ENCODE measurements at regions not wholly inside any gene's neighbourhood (a gene's known extent, or its start where the extent isn't known, plus 50 kb on each side); places are given as distances from the start of the nearest gene placed in this dataset.
"Not testable (repeated sequence)": the region's sequence is repeated elsewhere in the genome, so short reads cannot be mapped to it uniquely, and the experiment has no call there.

DNA sequence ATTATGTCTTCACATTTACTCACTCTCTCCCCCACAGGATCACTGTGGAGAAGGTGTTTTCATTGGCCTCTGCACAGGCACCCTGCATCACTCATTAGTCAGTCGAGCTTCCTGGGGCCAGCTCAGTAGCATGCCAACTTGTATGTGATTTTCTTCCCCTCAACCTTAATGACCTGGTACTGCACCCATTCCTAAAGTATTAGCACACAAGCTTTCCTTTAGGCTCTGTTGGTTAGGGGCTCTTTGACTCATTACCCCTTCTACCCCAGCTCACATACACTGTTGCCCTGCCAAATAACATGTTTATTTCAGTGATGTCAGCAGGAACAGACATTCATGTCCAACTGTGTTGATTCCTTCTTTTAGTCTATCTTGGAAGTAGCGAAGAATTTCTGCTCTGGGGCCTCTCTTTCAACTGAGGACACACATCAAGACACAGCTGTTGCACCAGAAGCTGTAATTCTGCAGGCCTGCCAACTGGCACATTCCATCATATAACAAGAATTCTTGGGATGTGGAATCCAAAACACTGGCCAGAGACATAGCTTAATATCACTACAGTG lies 603.5 kb upstream of the ADAMTS5 start:
- peak; percentile 96 for DNase-seq (ENCODE audit: low read depth)

DNA sequence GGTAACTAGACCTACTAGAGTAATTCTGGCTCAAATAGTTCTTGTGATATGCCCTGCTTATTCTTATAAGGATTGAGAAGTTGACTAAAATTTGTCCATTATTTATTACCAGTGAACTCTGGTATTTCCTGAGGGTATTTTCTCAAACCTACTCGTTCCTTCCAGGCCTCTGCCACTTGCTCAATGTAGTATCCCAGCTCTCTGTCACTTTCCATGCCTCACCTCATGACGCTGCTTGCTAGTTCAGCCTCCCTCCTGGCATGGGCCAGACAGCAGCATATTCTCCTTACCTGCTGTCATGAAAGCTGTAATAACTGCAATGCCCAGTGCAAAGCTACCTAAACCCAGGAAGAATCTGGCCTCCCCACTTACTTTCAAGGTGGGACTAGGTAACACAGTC lies 602.9 kb upstream of the ADAMTS5 start:
- DNase-seq (ENCODE audit: low read depth), result no peak

DNA sequence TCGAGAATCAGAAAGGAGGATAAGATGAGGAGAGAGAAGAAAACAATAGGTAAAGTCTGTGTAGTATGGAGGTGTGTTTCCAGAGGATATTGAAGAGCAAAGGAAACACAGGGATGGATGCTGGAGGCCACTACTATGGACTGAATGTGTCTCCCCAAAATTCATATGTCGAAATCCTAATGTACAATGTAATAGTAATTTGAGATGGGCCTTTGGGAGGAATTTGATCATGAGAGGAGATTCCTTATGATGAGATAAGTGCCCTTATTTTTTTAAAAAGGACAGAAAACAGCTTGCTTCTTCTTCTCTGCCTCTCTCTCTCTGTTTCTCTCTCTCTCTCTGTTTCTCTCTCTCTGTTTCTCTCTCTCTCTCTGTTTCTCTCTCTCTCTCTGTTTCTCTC lies 602.2 kb upstream of the ADAMTS5 start:
- no peak for DNase-seq (ENCODE audit: low read depth)

DNA sequence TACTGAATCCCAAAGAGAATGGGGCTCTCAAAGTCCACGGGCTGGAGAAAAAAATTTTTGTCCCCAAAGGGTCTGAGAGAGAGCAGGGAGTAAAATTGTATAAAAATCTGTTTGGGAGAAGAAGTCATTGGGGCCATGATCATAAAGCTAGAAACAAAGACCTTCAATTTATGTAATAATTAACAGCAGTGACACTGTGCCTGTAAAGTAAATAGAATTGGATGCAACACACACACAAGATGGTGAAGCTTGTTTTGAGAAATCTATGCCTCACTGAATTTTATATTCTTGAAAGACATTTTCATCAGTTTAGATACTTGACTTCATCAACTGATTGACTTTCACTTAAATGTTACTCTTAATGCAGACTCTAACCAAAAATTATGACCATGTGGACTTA lies 600.5 kb upstream of the ADAMTS5 start:
- DNase-seq (ENCODE audit: low read depth), result no peak

DNA sequence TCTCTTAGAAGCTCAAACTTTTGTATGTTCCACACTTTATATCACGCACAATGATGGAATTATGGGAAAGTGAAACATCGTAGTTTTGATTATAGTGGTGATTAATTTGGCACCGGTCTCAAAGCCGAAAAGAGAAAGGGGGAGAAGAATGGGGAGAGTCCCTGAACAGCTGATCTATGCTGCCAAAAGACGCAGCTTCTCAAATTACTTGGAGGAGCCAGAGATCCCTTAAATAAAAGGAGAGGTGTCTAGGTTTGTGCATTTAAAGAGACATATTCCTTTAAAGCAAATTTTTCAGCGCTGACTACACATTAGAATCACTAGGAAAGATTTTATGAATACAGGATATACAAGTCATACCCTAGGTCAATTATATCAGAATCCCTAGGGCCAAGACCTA lies 599.6 kb upstream of the ADAMTS5 start:
- DNase-seq (ENCODE audit: low read depth), result no peak

DNA sequence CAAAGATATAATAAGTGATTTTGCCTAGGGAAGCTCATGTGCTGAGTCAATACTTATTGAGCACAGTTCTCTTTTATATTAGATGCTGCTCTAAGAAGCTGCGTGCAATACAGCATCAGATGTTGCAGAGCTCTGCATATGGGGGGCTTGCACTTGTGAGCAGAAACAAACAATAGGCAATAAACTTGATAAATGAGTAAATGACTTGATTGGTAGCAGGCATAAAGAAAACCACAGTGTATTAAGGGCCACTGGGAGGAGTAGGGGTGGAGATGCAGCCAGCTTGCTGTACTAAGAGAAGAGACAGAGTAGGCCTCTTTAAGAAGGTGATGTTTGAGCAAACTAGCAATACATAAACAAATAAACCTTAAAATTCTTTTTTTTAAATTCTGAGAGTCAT lies 598.5 kb upstream of the ADAMTS5 start:
- DNase-seq (ENCODE audit: low read depth), result no peak

DNA sequence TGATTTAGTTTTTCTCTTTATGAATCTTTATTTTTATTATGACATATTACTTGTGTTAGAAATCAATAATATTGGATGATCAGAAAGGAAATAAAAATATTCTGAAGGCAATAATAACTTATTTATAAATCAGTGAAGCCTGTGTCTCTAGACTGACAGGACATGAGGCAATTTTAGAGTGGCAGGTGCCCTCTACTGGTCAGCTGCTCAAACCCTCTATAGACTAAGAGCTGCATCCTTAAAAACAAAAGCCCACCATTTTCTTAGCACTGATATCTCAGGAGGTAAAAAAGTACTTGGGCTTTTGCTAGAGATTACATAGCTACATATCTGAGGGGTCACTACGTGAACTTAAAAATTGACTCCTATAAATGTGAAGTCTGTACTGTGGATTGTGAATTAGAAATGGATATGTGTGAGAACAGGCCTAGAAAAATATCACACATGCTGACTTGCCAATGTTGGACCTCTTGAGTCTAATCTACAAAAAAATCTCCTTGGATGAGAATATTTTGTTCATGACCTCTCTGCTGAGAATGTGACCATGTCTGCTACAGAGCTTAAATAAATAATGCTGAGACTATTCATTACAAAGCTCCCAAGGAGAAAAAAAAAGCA lies 597.9 kb upstream of the ADAMTS5 start:
- DNase-seq (ENCODE audit: low read depth), result no peak

DNA sequence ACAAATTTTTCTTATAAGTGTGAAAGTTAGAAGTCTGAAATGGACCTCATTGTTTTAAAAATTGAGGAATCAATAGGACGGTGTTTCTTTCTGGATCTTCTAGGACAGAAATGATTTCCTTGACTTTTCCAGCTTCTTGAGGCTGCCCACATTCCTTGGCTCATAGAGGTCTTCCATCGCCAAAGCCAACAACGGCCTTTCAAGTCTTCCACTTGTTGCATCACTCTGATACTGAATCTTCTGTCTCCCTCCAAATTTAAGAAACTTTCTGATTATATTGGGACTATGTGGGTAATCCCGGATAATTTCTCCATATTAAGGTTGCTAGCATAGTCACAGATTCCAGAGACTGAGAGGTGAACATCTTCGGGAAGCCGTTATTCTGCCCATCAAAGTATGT lies 595.4 kb upstream of the ADAMTS5 start:
- DNase-seq (ENCODE audit: low read depth), result no peak

DNA sequence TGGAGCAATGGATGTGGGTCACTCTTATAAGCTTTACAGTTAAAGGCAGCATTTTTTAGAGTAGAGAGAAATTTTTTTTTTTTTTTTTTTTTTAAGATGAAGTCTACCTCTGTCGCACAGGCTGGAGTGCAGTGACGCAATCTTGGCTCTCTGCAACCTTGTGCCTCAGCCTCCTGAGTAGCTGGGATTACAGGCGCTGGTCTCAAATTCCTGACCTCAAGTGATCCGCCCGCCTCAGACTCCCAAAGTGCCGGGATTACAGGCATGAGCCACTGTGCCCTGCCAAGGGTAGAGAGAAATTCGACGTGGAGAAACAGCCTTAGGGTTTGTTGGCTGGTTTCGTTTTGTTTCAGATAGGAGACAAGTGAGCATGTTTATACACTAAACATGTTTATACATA lies 594.2 kb upstream of the ADAMTS5 start:
- no peak for DNase-seq (ENCODE audit: low read depth)

DNA sequence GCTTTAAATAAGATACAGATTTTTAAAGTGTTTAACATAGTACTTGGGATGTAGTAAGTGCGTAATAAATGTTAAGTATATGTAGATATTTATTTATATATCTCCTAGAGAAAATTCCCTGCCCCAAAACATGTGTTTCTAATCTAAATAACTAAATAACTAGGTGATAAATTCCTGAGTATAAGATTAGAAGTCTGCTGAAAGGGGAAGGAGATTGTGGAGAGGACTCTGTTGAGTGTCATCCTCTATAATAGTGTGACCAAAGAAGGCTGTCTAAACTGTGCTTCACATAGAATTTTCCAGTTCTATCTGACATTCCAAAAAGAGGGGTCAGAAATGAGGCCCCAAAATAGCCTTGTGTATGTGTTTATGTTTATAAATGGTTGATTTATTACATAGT lies 590.5 kb upstream of the ADAMTS5 start:
- no peak for DNase-seq (ENCODE audit: low read depth)

DNA sequence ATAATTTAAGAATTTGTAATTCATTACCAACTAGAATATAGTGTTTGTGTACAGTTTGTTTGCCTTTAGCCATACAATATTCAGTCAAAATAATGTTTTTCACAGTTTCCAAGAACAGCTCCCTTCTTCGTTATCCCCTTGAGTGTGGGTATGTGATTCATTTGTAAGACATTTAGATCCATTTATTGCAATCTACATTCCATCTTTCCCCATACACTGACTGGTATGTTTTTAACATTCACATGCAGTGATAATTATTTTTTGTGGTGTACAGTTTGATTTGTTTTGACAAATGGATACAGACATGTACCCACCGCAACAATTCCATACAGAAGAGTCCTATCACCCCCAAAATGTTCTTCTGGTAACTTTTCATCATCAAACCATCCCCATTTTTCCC lies 589.1 kb upstream of the ADAMTS5 start:
- no peak for DNase-seq (ENCODE audit: low read depth)

DNA sequence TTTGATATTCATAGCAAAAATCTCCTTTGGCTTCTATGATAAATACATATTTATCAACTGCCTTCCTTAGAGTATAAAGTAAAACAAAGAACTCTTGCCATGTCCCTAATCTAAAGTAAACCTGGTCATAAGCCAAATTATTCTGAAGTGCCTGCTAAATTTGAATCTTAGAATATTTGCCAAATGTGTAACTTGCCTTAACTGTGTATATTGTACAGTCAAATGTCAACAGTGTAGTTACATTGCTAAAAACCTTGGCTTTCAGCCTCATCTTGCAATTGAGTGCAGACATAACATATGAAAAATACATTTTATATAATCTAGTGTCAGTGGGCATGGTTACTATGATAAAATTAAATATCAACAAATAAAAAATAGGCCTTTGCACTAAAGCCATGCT lies 583.4 kb upstream of the ADAMTS5 start:
- DNase-seq (ENCODE audit: low read depth), result no peak

DNA sequence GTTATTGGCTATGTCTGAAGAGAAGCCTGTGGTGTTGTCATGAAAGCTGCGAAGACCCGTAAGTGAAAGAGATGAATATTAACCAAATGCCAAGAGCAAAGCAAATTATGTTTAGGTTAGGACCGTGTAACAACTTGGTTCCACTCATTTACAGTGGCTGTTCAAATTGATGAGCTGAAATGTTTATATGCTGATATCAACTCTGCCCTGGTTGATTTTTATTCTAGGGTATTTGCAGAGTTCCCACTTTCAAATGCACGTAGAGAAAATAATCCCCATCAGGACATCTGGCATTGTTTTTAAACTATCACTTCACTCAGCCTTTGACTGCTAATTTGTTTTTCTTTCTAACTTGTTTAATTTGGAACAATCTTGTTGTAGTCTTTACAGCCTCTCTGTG lies 581.6 kb upstream of the ADAMTS5 start:
- DNase-seq (ENCODE audit: low read depth), result no peak

DNA sequence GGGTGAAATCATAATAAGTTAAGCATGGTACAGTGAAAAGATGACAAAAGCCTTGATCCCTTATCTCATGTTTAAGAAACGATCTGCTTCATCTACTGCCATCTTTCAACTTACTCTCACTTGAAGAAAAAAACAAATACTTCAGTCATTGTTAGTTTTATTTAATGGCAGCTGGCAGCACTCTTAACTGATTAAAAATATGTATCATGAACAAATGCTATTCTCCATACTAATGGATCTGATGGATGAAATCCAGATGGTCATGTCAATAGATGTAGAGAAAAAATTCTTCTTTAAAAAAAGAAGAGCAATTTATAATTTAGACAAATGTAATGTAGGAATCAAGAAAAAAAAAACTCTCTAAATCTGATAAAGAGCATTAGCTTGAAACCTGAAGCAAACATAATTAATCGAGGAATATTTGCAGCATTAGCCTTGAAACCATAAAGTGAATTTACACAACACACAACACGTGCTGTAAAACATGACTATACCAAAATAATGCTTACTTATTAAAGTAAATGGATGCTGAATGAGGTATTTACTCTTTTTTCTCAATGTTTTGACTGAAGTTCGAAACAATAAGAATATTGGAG lies 579.0 kb upstream of the ADAMTS5 start:
- no peak for DNase-seq (ENCODE audit: low read depth)

DNA sequence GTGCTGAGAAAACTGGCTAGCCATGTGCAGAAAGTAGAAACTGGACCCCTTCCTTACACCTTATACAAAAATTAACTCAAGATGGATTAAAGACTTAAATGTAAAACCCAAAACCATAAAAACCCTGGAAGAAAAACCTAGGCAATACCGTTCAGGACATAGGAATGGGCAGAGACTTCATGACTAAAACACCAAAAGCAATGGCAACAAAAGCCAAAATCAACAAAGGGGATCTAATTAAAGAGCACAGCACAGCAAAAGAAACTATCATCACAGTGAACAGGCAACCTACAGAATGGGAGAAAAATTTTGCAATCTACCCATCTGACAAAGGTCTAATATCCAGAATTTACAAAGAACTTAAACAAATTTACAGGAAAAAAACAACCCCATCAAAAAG lies 575.2 kb upstream of the ADAMTS5 start:
- DNase-seq (ENCODE audit: low read depth), result not testable (repeated sequence)

DNA sequence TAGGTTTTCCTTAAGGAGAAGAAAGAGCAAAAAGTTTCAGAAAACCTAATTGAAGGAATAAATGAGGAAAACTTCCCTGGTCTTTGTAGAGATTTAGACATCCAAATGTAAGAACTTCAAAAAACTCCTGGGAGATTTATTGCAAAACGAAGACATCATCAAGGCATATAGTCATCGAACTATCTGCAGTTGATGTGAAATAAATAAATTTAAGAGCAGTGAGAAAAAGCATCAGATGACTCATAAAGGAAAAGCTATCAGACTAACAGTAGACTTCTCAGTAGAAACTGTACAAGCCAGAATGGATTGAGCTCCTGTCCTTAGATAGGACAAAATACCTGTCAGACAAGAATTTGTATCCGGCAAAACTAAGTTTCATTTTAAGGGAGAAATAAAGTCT lies 569.4 kb upstream of the ADAMTS5 start:
- DNase-seq (ENCODE audit: low read depth), result peak; percentile 33

DNA sequence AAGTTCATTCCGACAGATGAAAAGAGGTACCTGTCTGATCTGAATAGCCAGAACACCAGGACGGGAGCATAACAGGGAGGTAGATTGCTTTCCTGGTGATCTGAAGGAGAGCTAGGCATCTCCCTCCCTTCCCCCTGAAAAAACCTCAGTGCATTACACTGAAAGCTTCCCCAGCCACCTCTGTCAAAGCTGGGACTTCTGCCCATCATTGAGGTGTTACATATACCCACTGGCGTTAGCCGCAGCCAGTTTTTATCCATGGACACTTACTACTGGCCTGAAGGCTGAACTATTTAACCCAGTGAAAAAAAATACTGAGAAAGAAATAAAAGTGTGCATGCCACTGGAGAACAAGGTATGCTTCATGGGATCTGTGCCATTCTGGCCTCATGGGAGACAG lies 568.3 kb upstream of the ADAMTS5 start:
- DNase-seq (ENCODE audit: low read depth), result no peak

DNA sequence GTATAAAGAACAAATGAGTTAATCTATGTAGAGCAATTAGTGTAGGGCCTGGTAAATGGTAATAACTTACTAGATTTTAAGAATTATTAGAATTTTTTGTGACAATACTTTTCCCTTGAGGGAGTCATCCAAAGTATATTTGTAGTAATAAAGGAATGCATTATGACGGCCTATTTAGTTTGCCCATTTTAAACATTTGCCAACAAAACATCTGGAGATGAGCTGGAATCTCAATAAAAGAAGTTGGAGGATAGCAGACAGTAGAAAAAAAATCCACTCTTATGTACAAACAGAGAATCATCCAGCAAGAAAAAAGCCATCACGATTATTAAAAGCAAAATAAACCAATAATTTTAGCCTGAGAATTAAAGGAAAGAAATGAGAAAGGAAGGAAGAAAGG lies 567.3 kb upstream of the ADAMTS5 start:
- no peak for DNase-seq (ENCODE audit: low read depth)

DNA sequence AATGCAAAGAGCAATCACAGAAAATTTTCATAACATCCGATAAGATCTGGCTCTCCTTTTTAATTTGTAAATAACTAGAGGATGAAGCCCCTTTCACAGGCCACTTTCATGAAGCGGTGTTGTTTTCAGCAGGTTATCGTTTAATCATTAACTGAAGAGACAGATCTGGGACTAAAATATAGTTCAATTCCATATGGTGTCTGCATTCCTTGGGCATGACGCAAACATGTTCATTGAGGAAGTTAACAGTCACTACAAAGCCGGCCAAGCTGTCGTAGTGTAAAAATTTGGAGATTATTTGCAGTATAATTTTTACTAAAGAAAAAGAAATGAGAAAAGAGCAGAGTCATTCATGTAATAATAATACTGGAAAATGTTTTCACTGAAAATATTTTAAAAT lies 565.2 kb upstream of the ADAMTS5 start:
- no peak for DNase-seq (ENCODE audit: low read depth)

DNA sequence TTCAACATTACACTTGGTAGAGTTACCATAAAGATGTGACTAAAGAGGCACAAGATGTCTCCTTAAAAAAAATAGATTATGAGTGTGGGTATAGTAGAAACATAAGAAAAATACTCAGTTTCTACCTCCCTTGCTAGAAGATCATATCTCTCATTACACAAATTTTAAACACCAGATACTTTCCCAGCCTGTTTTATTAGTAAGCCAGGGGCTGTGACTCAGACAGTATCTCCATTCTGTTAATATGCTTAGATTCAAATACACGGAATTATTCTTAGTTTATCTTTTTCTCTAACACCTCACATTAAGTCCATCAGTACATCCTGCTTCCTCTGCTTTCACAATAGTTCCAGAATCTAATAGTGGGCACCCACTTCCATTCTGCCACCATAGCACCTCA lies 561.8 kb upstream of the ADAMTS5 start:
- no peak for DNase-seq (ENCODE audit: low read depth)

DNA sequence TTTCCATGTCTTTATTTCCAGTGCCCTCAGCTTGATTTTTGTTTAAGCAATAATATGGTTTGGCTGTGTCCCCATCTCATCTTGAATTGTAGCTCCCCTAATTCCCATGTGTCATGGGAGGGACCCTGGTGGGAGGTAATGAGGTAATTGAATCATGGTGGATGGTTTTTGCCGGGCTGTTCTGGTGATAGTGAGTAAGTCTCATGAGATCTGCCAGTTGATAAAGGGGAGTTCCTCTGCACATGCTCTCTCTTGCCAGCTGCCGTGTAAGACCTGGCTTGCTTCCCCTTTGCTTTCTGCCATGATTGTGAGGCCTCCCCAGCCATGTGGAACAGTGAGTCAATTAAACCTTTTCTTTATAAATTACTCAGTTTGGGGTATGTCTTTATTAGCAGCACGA lies 559.6 kb upstream of the ADAMTS5 start:
- DNase-seq (ENCODE audit: low read depth), result no peak

DNA sequence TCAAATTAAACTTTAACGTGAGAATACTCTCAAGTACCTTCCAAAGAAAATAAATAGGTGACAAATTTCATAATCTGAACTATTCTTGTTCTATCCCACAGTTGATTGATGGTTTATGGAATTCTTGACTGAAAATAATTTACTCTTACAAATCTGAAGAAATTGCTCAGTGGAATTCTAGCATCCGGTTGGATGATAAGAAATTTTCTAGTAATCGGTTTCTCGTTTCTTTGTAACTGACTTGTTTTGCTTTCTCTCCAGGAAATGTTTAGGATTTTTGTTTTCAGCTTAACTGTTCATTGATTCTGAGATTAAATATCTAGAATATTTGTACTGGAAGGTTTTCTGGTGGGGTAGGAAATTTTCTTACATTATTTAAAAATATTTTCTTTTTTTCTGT lies 558.9 kb upstream of the ADAMTS5 start:
- DNase-seq (ENCODE audit: low read depth), result no peak

DNA sequence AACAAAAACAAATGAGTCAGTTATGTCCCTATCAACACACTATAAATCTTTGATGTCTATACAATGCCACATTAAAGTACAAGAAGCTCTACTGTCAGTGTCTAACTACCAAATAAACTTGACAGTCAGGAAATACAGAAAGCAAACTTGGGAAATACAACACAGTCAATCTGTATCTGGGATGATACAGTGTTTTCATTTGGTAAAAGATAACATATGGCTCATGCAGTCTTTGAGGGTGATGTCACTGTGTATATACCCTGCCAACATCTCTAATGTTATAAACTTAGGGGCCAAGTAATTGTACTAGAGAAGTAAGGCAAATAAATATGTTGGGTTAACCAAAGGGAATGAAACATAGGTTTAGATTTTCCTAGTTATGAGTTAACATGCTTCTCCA lies 552.5 kb upstream of the ADAMTS5 start:
- DNase-seq (ENCODE audit: low read depth), result peak; percentile 55

DNA sequence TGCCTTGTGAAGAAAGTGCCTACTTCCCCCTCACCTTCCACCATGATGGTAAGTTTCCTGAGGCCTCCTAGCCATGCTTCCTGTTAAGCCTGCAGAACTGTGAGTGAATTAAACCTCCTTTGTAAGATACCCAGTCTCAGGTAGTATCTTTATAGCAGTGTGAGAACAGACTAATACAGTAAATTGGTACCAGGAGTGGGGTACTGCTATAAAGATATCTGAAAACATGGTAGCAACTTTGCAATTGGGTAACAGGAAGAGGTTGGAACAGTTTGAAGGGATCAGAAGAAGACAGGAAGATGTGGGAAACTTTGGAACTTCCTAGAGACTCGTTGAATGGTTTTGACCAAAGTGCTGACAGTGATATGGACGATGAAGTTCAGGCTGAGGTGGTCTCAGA lies 550.3 kb upstream of the ADAMTS5 start:
- not testable (repeated sequence) for DNase-seq (ENCODE audit: low read depth)

Measured in stromal cell of bone marrow (primary cell).